ENCODE measurements at regions not wholly inside any gene's neighbourhood (a gene's known extent, or its start where the extent isn't known, plus 50 kb on each side); places are given as distances from the start of the nearest gene placed in this dataset.

- no peak for TF ChIP-seq CHD1 (IDR thresholded peaks at IDR 0.05; ENCODE audit: low read depth, low read length)
- no peak for TF ChIP-seq RXRA (IDR thresholded peaks at IDR 0.05; ENCODE audit: insufficient read depth, low read depth, low read length)
These were observed 81.6 kb downstream of the OLIG3 start (continued) for GRCh38 chr6:137412562-137412961.

All from H1 (cell line).